ENCODE measurements at regions not wholly inside any gene's neighbourhood (a gene's known extent, or its start where the extent isn't known, plus 50 kb on each side); places are given as distances from the start of the nearest gene placed in this dataset.
"Not testable (repeated sequence)": the region's sequence is repeated elsewhere in the genome, so short reads cannot be mapped to it uniquely, and the experiment has no call there.

DNA sequence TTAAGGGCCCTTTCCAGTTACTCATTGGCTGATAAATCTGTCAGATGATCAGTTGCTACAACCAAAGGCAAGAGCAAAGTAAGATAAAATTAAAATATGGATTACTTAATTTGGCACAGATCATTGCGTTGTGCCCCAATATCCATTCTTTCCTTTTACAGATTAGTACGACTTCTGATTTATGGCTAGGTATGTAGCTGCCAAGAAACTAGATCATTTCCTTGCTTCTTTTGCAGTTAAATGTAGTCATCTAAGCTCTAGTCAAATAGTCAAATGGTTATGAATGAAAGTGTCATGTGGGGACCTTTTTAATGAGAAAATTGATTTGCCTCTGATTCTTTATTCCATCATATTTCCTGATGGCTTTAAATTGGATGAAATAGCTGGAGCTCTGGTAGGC lies 1039.9 kb upstream of the FLRT2 start:
- H3K4me3 ChIP-seq = no peak overlapping the region
- DNase-seq (no peak), ATAC-seq (ENCODE audit: low FRiP score in 2 of 2) (no peak)
- no peaks in the 10 kb centered on the region for H3K27me3 ChIP-seq
- H3K9me3 ChIP-seq = no peaks in the 10 kb centered on the region
- no peaks in the 10 kb centered on the region for H3K36me3 ChIP-seq
- TF ChIP-seq EP300 (IDR thresholded peaks at IDR 0.05) = no peak
- no peak for TF ChIP-seq POLR2A (IDR thresholded peaks at IDR 0.05)
- TF ChIP-seq POLR2AphosphoS5 (IDR thresholded peaks at IDR 0.05) = no peak
- TF ChIP-seq, protein P1, sequence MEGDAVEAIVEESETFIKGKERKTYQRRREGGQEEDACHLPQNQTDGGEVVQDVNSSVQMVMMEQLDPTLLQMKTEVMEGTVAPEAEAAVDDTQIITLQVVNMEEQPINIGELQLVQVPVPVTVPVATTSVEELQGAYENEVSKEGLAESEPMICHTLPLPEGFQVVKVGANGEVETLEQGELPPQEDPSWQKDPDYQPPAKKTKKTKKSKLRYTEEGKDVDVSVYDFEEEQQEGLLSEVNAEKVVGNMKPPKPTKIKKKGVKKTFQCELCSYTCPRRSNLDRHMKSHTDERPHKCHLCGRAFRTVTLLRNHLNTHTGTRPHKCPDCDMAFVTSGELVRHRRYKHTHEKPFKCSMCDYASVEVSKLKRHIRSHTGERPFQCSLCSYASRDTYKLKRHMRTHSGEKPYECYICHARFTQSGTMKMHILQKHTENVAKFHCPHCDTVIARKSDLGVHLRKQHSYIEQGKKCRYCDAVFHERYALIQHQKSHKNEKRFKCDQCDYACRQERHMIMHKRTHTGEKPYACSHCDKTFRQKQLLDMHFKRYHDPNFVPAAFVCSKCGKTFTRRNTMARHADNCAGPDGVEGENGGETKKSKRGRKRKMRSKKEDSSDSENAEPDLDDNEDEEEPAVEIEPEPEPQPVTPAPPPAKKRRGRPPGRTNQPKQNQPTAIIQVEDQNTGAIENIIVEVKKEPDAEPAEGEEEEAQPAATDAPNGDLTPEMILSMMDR (IDR thresholded peaks at IDR 0.05) = no peak
- no peaks in the 10 kb centered on the region for H3K4me1 ChIP-seq
- no peak overlapping the region for H3K27ac ChIP-seq
- WGBS, 2 donors = 66 to 73% methylated on average over 2 of the region's 2 CpGs

DNA sequence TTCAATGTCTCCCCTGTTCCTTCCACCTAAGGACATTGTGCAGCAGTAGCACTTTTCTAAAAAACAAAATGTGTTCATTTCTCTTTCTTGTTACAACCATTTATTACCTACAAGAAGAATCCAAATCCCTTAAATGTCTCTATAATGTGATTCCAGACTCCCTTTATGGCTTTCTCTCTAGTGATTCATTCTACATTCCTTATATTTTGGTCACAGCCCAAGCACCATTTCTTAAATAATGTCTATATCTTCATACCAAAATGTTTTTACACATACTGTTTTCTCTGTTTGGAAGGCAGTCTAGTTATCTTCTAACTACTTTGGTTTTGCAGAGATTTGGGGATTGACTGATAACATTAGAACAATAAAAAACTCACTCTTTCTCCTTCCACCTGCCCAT lies 1037.3 kb upstream of the FLRT2 start:
- Histone ChIP-seq H3K27ac (no peak overlapping the region), H3K36me3 (no peaks in the 10 kb centered on the region), H3K27me3 (no peaks in the 10 kb centered on the region), H3K4me1 (no peaks in the 10 kb centered on the region), H3K4me3 (no peak overlapping the region), H3K9me3 (no peaks in the 10 kb centered on the region)
- DNase-seq (no peak), ATAC-seq (ENCODE audit: low FRiP score in 2 of 2) (no peak)
- no peak for TF ChIP-seq EP300 (IDR thresholded peaks at IDR 0.05)
- TF ChIP-seq POLR2AphosphoS5 (IDR thresholded peaks at IDR 0.05) = no peak
- TF ChIP-seq, protein P1 (IDR thresholded peaks at IDR 0.05) = no peak
- TF ChIP-seq POLR2A (IDR thresholded peaks at IDR 0.05) = no peak

DNA sequence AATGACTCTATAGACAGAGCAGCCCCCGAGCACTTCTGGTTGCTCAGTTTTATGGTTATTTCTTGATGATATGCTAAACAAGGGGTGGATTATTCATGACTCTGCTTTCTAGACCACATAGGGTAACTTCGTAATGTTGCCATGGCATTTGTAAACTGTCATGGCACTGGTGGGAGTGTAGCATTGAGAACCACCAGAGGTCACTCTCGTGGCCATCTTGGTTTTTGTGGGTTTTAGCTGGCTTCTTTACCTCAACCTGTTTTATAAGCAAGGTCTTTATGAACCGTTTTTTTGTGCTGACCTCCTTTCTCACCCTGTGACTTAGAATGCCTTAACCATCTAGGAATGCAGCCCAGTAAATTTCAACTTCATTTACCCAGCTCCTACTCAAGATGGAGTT lies 1036.2 kb upstream of the FLRT2 start:
- H3K4me1 ChIP-seq = no peaks in the 10 kb centered on the region
- no peak for DNase-seq
- ATAC-seq (ENCODE audit: low FRiP score in 2 of 2) = no peak
- H3K27me3 ChIP-seq = no peaks in the 10 kb centered on the region
- WGBS, 2 donors = 76 to 77% methylated on average over 4 of the region's 4 CpGs
- no peak overlapping the region for H3K4me3 ChIP-seq
- no peak overlapping the region for H3K27ac ChIP-seq
- TF ChIP-seq POLR2AphosphoS5 (IDR thresholded peaks at IDR 0.05) (no peak), EP300 (IDR thresholded peaks at IDR 0.05) (no peak), POLR2A (IDR thresholded peaks at IDR 0.05) (no peak)
- TF ChIP-seq, protein P1 (IDR thresholded peaks at IDR 0.05) = no peak
- no peaks in the 10 kb centered on the region for H3K36me3 ChIP-seq
- H3K9me3 ChIP-seq = no peaks in the 10 kb centered on the region

DNA sequence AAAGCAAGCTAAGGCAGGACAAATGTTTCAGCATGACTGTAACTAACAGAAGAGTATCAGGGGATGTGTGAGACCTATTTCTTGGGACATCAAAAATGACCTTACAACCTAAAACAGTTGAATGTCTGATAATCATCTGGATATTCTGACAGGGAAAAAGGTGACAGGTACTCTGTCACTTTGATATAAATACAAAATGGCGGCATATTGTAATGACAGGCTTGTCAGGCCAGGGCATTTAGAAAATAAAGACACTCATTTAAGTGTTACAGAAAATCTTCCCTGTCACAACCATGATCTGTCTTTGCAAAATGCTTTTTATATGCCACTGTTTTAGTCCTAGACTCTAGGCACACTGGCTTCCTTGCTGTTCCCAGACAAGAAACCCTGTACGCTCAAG lies 1033.3 kb upstream of the FLRT2 start:
- no peak overlapping the region for H3K27ac ChIP-seq
- TF ChIP-seq, protein P1 (IDR thresholded peaks at IDR 0.05) = no peak
- TF ChIP-seq POLR2AphosphoS5 (IDR thresholded peaks at IDR 0.05) (no peak), POLR2A (IDR thresholded peaks at IDR 0.05) (no peak)
- ATAC-seq (ENCODE audit: low FRiP score in 2 of 2) = no peak
- no peaks in the 10 kb centered on the region for H3K27me3 ChIP-seq
- no peaks in the 10 kb centered on the region for H3K4me1 ChIP-seq
- no peak overlapping the region for H3K4me3 ChIP-seq
- no peak for DNase-seq
- no peaks in the 10 kb centered on the region for H3K36me3 ChIP-seq
- H3K9me3 ChIP-seq = no peaks in the 10 kb centered on the region
- 93 to 95% methylated on average over 2 of the region's 2 CpGs for WGBS, 2 donors

DNA sequence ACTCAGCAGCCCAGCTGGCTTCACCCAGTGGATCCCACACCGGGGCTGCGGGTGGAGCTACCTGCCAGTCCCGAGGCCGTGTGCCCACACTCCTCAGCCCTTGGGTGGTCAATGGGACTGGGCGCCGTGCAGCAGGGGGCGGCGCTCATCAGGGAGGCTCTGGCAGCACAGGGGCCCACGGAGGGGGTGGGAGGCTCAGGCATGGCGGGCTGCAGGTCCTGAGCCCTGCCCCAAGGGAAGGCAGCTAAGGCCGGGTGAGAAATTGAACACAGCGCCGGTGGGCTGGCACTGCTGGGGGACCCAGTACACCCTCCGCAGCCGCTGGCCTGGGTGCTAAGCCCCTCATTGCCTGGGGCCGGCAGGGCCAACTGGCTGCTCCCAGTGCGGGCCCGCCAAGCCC lies 1017.1 kb upstream of the FLRT2 start:
- ATAC-seq (ENCODE audit: low FRiP score in 2 of 2); H3K4me3 ChIP-seq; H3K27ac ChIP-seq; H3K4me1 ChIP-seq; H3K36me3 ChIP-seq; H3K9me3 ChIP-seq; H3K27me3 ChIP-seq: not testable (repeated sequence)
- DNase-seq = peak in 1 of 2 donors; percentile 63
- 95 to 98% methylated on average over 8 to 18 of the region's 18 CpGs for WGBS, 2 donors

Measured in upper lobe of left lung (tissue), 6 donors.